ENCODE measurements at regions not wholly inside any gene's neighbourhood (a gene's known extent, or its start where the extent isn't known, plus 50 kb on each side); places are given as distances from the start of the nearest gene placed in this dataset.

- no peak overlapping the region for H3K4me3 ChIP-seq
- no peak for TF ChIP-seq POLR2A (IDR thresholded peaks at IDR 0.05)
- TF ChIP-seq, protein P1, sequence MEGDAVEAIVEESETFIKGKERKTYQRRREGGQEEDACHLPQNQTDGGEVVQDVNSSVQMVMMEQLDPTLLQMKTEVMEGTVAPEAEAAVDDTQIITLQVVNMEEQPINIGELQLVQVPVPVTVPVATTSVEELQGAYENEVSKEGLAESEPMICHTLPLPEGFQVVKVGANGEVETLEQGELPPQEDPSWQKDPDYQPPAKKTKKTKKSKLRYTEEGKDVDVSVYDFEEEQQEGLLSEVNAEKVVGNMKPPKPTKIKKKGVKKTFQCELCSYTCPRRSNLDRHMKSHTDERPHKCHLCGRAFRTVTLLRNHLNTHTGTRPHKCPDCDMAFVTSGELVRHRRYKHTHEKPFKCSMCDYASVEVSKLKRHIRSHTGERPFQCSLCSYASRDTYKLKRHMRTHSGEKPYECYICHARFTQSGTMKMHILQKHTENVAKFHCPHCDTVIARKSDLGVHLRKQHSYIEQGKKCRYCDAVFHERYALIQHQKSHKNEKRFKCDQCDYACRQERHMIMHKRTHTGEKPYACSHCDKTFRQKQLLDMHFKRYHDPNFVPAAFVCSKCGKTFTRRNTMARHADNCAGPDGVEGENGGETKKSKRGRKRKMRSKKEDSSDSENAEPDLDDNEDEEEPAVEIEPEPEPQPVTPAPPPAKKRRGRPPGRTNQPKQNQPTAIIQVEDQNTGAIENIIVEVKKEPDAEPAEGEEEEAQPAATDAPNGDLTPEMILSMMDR (IDR thresholded peaks at IDR 0.05) = no peak
Observed at GRCh38 chr22:49586244-49586748, 241.4 kb downstream of the BRD1 start.

GRCh38 chr22:49585461-49586243, 242.0 kb downstream of the BRD1 start:
- Histone ChIP-seq H3K27me3 (no peaks in the 10 kb centered on the region), H3K27ac (no peak overlapping the region), H3K36me3 (no peaks in the 10 kb centered on the region), H3K4me1 (no peaks in the 10 kb centered on the region), H3K4me3 (no peak overlapping the region), H3K9me3 (no peaks in the 10 kb centered on the region)
- intact Hi-C loops (cut with DNase I) = no loop called here
- 75 to 89% methylated on average over 7 to 10 of the region's 23 CpGs for WGBS, 2 donors
- TF ChIP-seq POLR2A (IDR thresholded peaks at IDR 0.05) = no peak
- DNase-seq = no peak

More at GRCh38 chr22:49586244-49586748, 241.4 kb downstream of the BRD1 start:
- H3K9me3 ChIP-seq = no peaks in the 10 kb centered on the region
- DNase-seq = no peak
- no peaks in the 10 kb centered on the region for H3K36me3 ChIP-seq
- WGBS, 2 donors = 72 to 87% methylated on average over 5 to 13 of the region's 20 CpGs
- intact Hi-C loops (cut with DNase I) = no loop called here
- no peaks in the 10 kb centered on the region for H3K27me3 ChIP-seq
- H3K4me1 ChIP-seq = no peaks in the 10 kb centered on the region
- no peak overlapping the region for H3K27ac ChIP-seq

GRCh38 chr22:49583886-49584505, 243.7 kb downstream of the BRD1 start:
- intact Hi-C loops (cut with DNase I) = no loop called here

GRCh38 chr22:49583341-49583740, 244.3 kb downstream of the BRD1 start:
- 67 to 77% methylated on average over 6 to 9 of the region's 11 CpGs for WGBS, 2 donors
- TF ChIP-seq, protein P1 (IDR thresholded peaks at IDR 0.05) = no peak
- no peak for TF ChIP-seq POLR2A (IDR thresholded peaks at IDR 0.05)
- peaks cover 0 to 7% (median 0%) of the 10 kb centered on the region in 3 donors for H3K9me3 ChIP-seq
- H3K27ac ChIP-seq = no peak overlapping the region
- no peak overlapping the region for H3K4me3 ChIP-seq
- H3K27me3 ChIP-seq = no peaks in the 10 kb centered on the region
- no peaks in the 10 kb centered on the region for H3K36me3 ChIP-seq
- DNase-seq = no peak
- no peaks in the 10 kb centered on the region for H3K4me1 ChIP-seq
- intact Hi-C loops (cut with DNase I) = no loop called here

More at GRCh38 chr22:49583886-49584505, 243.7 kb downstream of the BRD1 start:
- Histone ChIP-seq H3K4me3 (no peak overlapping the region), H3K36me3 (no peaks in the 10 kb centered on the region), H3K4me1 (no peaks in the 10 kb centered on the region), H3K27me3 (no peaks in the 10 kb centered on the region), H3K9me3 (peaks cover 0 to 7% (median 0%) of the 10 kb centered on the region in 3 donors), H3K27ac (no peak overlapping the region)
- no peak for DNase-seq
- TF ChIP-seq, protein P1 (IDR thresholded peaks at IDR 0.05) = no peak
- no peak for TF ChIP-seq POLR2A (IDR thresholded peaks at IDR 0.05)
- 87 to 93% methylated on average over 20 to 22 of the region's 26 CpGs for WGBS, 2 donors

GRCh38 chr22:49582678-49583077, 245.0 kb downstream of the BRD1 start:
- 87 to 91% methylated on average over 9 to 11 of the region's 11 CpGs for WGBS, 2 donors
- Histone ChIP-seq H3K9me3 (peaks cover 0 to 7% (median 0%) of the 10 kb centered on the region in 3 donors), H3K36me3 (no peaks in the 10 kb centered on the region), H3K27me3 (no peaks in the 10 kb centered on the region), H3K27ac (no peak overlapping the region), H3K4me1 (no peaks in the 10 kb centered on the region), H3K4me3 (no peak overlapping the region)
- no peak for DNase-seq
- no peak for TF ChIP-seq POLR2A (IDR thresholded peaks at IDR 0.05)
- TF ChIP-seq, protein P1 (IDR thresholded peaks at IDR 0.05) = no peak
- intact Hi-C loops (cut with DNase I) = no loop called here

Data from esophagus squamous epithelium (tissue), 5 donors.